ENCODE measurements at regions not wholly inside any gene's neighbourhood (a gene's known extent, or its start where the extent isn't known, plus 50 kb on each side); places are given as distances from the start of the nearest gene placed in this dataset.

GRCh38 chr12:107551434-107551833 lies 134.2 kb upstream of the PWP1 start:
- H3K9me3 ChIP-seq = peaks cover 7% of the 10 kb centered on the region
- intact Hi-C loops (cut with DNase I) = no loop called here
- no peaks in the 10 kb centered on the region for H3K27me3 ChIP-seq (ENCODE audit: low read depth)
- no peak for ATAC-seq
- H3K36me3 ChIP-seq = no peaks in the 10 kb centered on the region
- H3K4me3 ChIP-seq = no peak overlapping the region
- no peak for TF ChIP-seq CTCF (IDR thresholded peaks at IDR 0.05)
- no peak for DNase-seq
- H3K4me1 ChIP-seq = no peaks in the 10 kb centered on the region
- no peak overlapping the region for H3K27ac ChIP-seq

- DNase-seq (no peak), ATAC-seq (no peak)
- Histone ChIP-seq H3K4me1 (no peaks in the 10 kb centered on the region), H3K27ac (no peak overlapping the region), H3K27me3 (ENCODE audit: low read depth) (no peaks in the 10 kb centered on the region), H3K36me3 (no peaks in the 10 kb centered on the region), H3K9me3 (peaks cover 7% of the 10 kb centered on the region), H3K4me3 (no peak overlapping the region)
- TF ChIP-seq CTCF (IDR thresholded peaks at IDR 0.05) = no peak
- intact Hi-C loops (cut with DNase I) = no loop called here
Observed at GRCh38 chr12:107552263-107552662, 133.3 kb upstream of the PWP1 start.

- Histone ChIP-seq H3K4me3 (no peak overlapping the region), H3K4me1 (no peaks in the 10 kb centered on the region), H3K27ac (no peak overlapping the region), H3K27me3 (ENCODE audit: low read depth) (no peaks in the 10 kb centered on the region), H3K9me3 (peaks cover 7% of the 10 kb centered on the region), H3K36me3 (no peaks in the 10 kb centered on the region)
- intact Hi-C loops (cut with DNase I) = no loop called here
- ATAC-seq (no peak), DNase-seq (no peak)
- no peak for TF ChIP-seq CTCF (IDR thresholded peaks at IDR 0.05)
Observed at GRCh38 chr12:107553211-107553765, 132.3 kb upstream of the PWP1 start.

- no peak for ATAC-seq
- Histone ChIP-seq H3K4me1 (no peaks in the 10 kb centered on the region), H3K9me3 (no peaks in the 10 kb centered on the region), H3K4me3 (no peak overlapping the region), H3K27me3 (ENCODE audit: low read depth) (no peaks in the 10 kb centered on the region), H3K36me3 (no peaks in the 10 kb centered on the region), H3K27ac (no peak overlapping the region)
- TF ChIP-seq CTCF (IDR thresholded peaks at IDR 0.05) = no peak
- no peak for DNase-seq
- intact Hi-C loops (cut with DNase I) = no loop called here
Observed at GRCh38 chr12:107554941-107555340, 130.7 kb upstream of the PWP1 start.

- Histone ChIP-seq H3K36me3 (no peaks in the 10 kb centered on the region), H3K27ac (no peak overlapping the region), H3K27me3 (ENCODE audit: low read depth) (no peaks in the 10 kb centered on the region), H3K4me3 (no peak overlapping the region), H3K9me3 (no peaks in the 10 kb centered on the region), H3K4me1 (no peaks in the 10 kb centered on the region)
- no peak for DNase-seq
- intact Hi-C loops (cut with DNase I) = no loop called here
- no peak for ATAC-seq
- no peak for TF ChIP-seq CTCF (IDR thresholded peaks at IDR 0.05)
Observed at GRCh38 chr12:107557026-107557425, 128.6 kb upstream of the PWP1 start.
